ENCODE measurements at regions not wholly inside any gene's neighbourhood (a gene's known extent, or its start where the extent isn't known, plus 50 kb on each side); places are given as distances from the start of the nearest gene placed in this dataset.

DNA sequence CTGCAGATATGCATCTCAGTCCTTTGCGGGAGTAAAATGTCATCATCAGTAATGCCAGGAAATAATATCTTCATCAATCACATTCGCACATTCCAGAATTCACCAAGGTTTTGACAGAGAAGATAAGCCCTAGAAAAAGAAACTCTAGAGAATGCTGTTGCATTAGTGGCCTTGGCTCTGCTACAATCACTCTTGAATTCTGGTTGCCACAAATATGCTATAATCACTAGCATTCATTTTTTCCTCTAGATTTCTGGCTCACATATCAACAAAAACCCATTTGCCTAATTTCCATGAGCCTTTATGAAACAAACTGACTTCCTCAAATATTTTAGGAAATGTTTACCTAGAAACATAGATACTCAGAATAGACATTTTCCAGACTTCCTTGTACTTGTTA is 653.4 kb downstream of the ANXA1 start:
- Histone ChIP-seq H3K4me3 (no peak overlapping the region), H3K9me3 (ENCODE audit: insufficient read depth, low read depth) (no peaks in the 10 kb centered on the region), H3K27me3 (ENCODE audit: insufficient read depth, low read depth) (no peaks in the 10 kb centered on the region), H3F3A (ENCODE audit: insufficient read depth, low read depth) (no peaks in the 10 kb centered on the region), H3K4me2 (no peak overlapping the region), H3K9me2 (ENCODE audit: insufficient read depth) (no peaks in the 10 kb centered on the region), H3K79me2 (ENCODE audit: low read depth) (no peaks in the 10 kb centered on the region), H2AFZ (no peak overlapping the region), H3K36me3 (ENCODE audit: low read depth) (no peaks in the 10 kb centered on the region), H3K27ac (no peak overlapping the region), H3K4me1 (replicated peaks; ENCODE audit: insufficient read depth) (no peaks in the 10 kb centered on the region; the same call in 1 of the 2 replicates), H4K20me1 (ENCODE audit: insufficient read depth) (no peaks in the 10 kb centered on the region)
- ChIA-PET POLR2A (ENCODE audit: unreplicated experiment) (no interaction called here), CTCF (no interaction called here)
- no peak for DNase-seq
- TF ChIP-seq, protein P1, sequence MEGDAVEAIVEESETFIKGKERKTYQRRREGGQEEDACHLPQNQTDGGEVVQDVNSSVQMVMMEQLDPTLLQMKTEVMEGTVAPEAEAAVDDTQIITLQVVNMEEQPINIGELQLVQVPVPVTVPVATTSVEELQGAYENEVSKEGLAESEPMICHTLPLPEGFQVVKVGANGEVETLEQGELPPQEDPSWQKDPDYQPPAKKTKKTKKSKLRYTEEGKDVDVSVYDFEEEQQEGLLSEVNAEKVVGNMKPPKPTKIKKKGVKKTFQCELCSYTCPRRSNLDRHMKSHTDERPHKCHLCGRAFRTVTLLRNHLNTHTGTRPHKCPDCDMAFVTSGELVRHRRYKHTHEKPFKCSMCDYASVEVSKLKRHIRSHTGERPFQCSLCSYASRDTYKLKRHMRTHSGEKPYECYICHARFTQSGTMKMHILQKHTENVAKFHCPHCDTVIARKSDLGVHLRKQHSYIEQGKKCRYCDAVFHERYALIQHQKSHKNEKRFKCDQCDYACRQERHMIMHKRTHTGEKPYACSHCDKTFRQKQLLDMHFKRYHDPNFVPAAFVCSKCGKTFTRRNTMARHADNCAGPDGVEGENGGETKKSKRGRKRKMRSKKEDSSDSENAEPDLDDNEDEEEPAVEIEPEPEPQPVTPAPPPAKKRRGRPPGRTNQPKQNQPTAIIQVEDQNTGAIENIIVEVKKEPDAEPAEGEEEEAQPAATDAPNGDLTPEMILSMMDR (conservative IDR thresholded peaks at IDR 0.05): no peak
- no peak for TF ChIP-seq EZH2 (IDR thresholded peaks at IDR 0.05; ENCODE audit: low read depth)
- intact Hi-C loops (cut with micrococcal nuclease; ENCODE audit: unreplicated experiment): no loop called here
- no TSS peak for BruUV-seq (replicated peaks)

DNA sequence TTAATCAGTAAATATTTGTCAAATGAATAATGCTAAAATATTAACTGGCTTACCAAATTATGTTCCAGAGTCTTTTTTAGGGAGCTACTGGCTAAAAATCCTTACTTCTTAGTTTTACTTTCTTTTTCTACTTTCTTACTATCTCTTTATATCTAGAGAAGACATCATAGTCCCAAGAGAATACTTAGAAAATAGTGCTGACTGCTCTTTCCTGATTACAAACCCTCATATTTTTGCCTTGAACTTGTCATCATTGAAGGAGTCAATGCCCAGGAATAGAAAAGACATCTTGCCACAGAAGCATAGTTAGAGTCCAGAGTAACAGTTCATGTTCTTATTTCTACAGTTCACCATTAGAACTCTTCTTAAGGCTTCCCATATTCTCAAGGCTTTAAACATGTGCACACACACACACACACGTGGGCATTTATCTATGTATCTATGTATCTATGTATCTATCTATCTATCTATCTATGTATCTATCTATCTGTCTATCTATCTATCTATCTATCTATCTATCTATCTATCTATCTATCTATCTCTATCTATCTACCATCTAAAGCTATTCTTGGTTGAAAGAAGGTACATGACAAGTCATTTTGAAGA is 654.3 kb downstream of the ANXA1 start:
- Histone ChIP-seq H3K9me2 (ENCODE audit: insufficient read depth) (no peaks in the 10 kb centered on the region), H3K27me3 (ENCODE audit: insufficient read depth, low read depth) (no peaks in the 10 kb centered on the region), H3K79me2 (ENCODE audit: low read depth) (no peaks in the 10 kb centered on the region), H3K4me3 (no peak overlapping the region), H3K4me2 (no peak overlapping the region), H3K9me3 (ENCODE audit: insufficient read depth, low read depth) (no peaks in the 10 kb centered on the region), H3K4me1 (replicated peaks; ENCODE audit: insufficient read depth) (no peaks in the 10 kb centered on the region; the same call in 1 of the 2 replicates), H2AFZ (no peak overlapping the region), H4K20me1 (ENCODE audit: insufficient read depth) (no peaks in the 10 kb centered on the region), H3K36me3 (ENCODE audit: low read depth) (no peaks in the 10 kb centered on the region), H3K27ac (no peak overlapping the region), H3F3A (ENCODE audit: insufficient read depth, low read depth) (no peaks in the 10 kb centered on the region)
- intact Hi-C loops (cut with micrococcal nuclease; ENCODE audit: unreplicated experiment): no loop called here
- ChIA-PET POLR2A (ENCODE audit: unreplicated experiment) (no interaction called here), CTCF (no interaction called here)
- TF ChIP-seq, protein P1 (conservative IDR thresholded peaks at IDR 0.05): no peak
- no peak for TF ChIP-seq EZH2 (IDR thresholded peaks at IDR 0.05; ENCODE audit: low read depth)
- DNase-seq: no peak
- no TSS peak for BruUV-seq (replicated peaks)

DNA sequence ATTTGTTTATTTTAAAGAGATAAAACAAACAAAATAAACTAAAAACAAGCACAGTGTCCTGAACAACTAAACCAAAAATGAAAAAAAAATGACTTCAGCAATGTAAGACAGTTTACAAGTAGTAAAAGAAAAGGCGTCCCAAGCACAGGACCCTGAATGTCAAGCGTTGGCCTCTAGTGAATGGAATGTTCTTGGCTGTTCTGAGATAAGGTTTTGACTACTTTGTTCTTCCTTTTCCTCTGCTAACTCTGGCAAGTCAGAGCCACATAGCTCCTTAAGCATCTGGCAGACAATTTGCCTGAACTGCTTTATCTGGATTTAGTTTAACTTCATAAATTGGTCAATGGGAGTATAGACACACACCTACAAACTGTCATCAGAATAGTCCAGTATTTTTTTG is 655.2 kb downstream of the ANXA1 start:
- POLR2A ChIA-PET (ENCODE audit: unreplicated experiment): no interaction called here
- no peak overlapping the region for H3K4me2 ChIP-seq
- no peak for DNase-seq
- intact Hi-C loops (cut with micrococcal nuclease; ENCODE audit: unreplicated experiment): no loop called here
- H3K4me1 ChIP-seq (replicated peaks; ENCODE audit: insufficient read depth): no peaks in the 10 kb centered on the region; the same call in 1 of the 2 replicates
- H3F3A ChIP-seq (ENCODE audit: insufficient read depth, low read depth): no peaks in the 10 kb centered on the region
- CTCF ChIA-PET: no interaction called here
- no peaks in the 10 kb centered on the region for H3K79me2 ChIP-seq (ENCODE audit: low read depth)
- no peaks in the 10 kb centered on the region for H3K9me2 ChIP-seq (ENCODE audit: insufficient read depth)
- H3K27me3 ChIP-seq (ENCODE audit: insufficient read depth, low read depth): no peaks in the 10 kb centered on the region
- no peaks in the 10 kb centered on the region for H4K20me1 ChIP-seq (ENCODE audit: insufficient read depth)
- H3K36me3 ChIP-seq (ENCODE audit: low read depth): no peaks in the 10 kb centered on the region
- TF ChIP-seq EZH2 (IDR thresholded peaks at IDR 0.05; ENCODE audit: low read depth): no peak
- TF ChIP-seq, protein P1 (conservative IDR thresholded peaks at IDR 0.05): no peak
- no peak overlapping the region for H3K27ac ChIP-seq
- H2AFZ ChIP-seq: no peak overlapping the region
- H3K9me3 ChIP-seq (ENCODE audit: insufficient read depth, low read depth): no peaks in the 10 kb centered on the region
- no peak overlapping the region for H3K4me3 ChIP-seq
- no TSS peak for BruUV-seq (replicated peaks)

Measured in PC-9 (cell line).